ENCODE measurements at regions not wholly inside any gene's neighbourhood (a gene's known extent, or its start where the extent isn't known, plus 50 kb on each side); places are given as distances from the start of the nearest gene placed in this dataset.

- peak; percentile 73 for DNase-seq (ENCODE audit: low spot score)
Observed at GRCh38 chr6:30396833-30397479, 52.0 kb downstream of the RPP21 start.

GRCh38 chr6:30397697-30398096, 52.7 kb downstream of the RPP21 start:
- no peak for DNase-seq (ENCODE audit: low spot score)

DNA sequence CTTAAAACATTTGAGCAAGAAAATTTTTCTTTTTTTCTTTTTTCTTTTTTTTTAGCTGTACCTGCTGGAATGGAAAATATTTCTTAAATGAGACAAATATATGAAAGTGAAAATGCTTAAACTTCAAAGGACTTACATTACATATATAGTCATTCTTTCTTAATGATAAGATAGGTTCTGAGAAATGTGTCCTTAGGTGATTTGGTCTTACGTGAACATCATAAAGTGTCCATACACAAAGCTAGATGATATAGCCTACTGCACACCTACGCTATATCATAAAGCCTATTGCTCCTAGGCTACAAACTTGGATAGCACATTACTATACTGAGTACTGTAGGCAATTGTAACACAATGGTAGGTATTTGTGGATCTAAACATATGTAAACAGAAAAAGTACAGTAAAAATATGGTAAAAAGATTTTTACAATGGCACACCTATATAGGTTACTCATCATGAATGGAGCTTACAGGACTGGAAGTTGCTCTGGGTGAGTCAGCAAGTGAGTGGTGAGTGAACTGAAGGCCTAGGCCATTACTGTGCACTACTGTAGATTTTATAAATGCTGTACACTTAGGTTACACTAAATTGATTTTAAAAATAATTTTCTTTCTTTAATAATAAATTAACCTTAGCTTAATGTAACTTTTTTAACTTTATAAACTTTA, 54.6 kb downstream of the RPP21 start:
- no peak for DNase-seq (ENCODE audit: low spot score)

GRCh38 chr6:30405934-30406333, 61.0 kb downstream of the RPP21 start:
- no peak for DNase-seq (ENCODE audit: low spot score)

GRCh38 chr6:30409184-30409583, 64.2 kb downstream of the RPP21 start:
- DNase-seq (ENCODE audit: low spot score), result no peak

DNA sequence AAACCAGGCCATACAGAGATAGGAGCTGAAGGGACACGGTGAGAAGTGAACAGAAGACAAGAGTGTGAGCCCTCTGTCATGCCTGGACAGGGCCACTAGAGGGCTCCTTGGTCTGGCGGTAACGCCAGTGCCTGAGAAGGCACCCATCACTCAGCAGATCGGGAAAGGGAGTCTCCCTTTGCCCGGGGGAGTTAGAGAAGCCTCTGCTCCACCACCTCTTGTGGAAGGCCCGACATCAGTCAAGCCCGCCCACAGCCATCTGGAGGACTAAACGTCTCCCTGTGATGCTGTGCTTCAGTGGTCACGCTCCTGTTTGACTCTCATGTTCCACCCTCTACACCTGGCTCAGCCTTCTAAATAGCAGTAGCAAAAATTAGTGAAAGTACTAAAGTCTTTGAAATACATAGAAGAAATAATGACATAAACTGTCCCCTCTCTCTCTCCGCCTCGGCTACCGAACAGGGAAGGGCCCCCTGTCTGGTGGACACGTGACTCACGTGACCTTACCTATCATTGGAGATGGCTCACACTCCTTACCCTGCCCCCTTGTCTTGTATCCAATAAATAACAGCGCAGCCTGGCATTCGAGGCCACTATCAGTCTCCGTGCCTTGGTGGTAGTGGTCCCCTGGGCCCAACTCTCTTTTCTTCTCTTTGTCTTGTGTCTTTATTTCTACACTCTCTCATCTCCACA, 66.7 kb downstream of the RPP21 start:
- DNase-seq (ENCODE audit: low spot score), result peak; percentile 38

DNA sequence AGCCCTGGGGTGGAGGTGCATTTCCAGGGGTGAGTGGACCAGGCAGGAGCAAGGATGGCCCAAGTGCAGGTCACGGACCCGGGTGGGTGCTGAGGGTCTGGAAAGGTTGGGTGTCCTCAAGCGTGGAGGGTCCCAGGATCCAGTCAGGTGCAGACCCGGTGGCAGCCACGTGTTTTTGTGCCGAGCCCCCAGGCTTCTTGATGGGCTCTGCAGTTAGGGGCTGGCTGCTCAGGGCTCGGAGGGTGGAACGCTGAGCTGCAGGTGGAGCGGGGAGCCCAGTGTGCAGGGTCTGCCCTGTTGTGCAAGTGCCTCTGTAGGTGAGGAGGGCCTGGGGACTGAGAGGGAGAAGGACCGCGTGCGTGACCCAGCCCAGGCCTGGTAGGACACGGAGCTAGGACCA, 70.9 kb upstream of the HLA-E start:
- no peak for DNase-seq (ENCODE audit: low spot score)

DNA sequence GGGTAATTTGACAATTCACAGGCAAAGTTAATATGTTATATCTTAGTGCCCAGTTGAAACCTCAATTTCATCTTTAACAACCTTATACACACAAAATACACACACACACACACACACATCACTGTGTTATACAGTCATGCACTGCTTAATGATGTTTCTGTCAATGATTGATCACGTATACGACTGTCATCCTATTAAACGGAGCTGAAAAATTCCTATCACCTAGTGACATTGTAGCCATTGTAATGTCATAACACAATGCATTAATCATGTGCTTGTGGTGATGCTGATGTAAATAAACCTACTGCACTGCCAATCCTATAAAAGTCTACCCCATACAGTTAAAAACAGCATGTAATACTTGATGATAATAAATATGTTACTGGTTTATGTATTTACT, 64.8 kb upstream of the HLA-E start:
- DNase-seq (ENCODE audit: low spot score), result no peak
